Epithelial cell of esophagus (primary cell): ENCODE measurements at regions not wholly inside any gene's neighbourhood (a gene's known extent, or its start where the extent isn't known, plus 50 kb on each side); places are given as distances from the start of the nearest gene placed in this dataset.

Experiments used
- DNase-seq: peaks from one replicate; pipeline ENCODE4 v3.0.0; 2010; ENCODE audit warnings: low read depth
- H3K4me3 ChIP-seq: 2 replicates; pipeline ENCODE4 v1.5.1; 2011; ENCODE audit warnings: mild to moderate bottlenecking, low read length, control low read depth
- CTCF ChIP-seq: IDR thresholded peaks from 2 replicates; pipeline ENCODE4 v1.5.1; 2011; ENCODE audit warnings: low read depth, mild to moderate bottlenecking, low read length, control low read depth, inconsistent platforms; ENCODE audit not compliant: insufficient read depth; ENCODE audit errors: missing control alignments

- DNase-seq, result peak; percentile 45
- no peak for TF ChIP-seq CTCF
Observed at GRCh38 chr3:124669470-124669869, 60.8 kb upstream of the UMPS start.

GRCh38 chr3:124671106-124671505 is 59.1 kb upstream of the UMPS start:
- no peak for DNase-seq
- no peak overlapping the region for H3K4me3 ChIP-seq
- no peak for TF ChIP-seq CTCF

More at GRCh38 chr3:124669470-124669869, 60.8 kb upstream of the UMPS start:
- H3K4me3 ChIP-seq, result no peak overlapping the region

GRCh38 chr3:124674336-124674735 is 55.9 kb upstream of the UMPS start:
- no peak overlapping the region for H3K4me3 ChIP-seq
- DNase-seq, result no peak
- no peak for TF ChIP-seq CTCF

GRCh38 chr3:124676236-124676635 is 54.0 kb upstream of the UMPS start:
- DNase-seq, result no peak
- H3K4me3 ChIP-seq, result no peak overlapping the region
- no peak for TF ChIP-seq CTCF

- no peak overlapping the region for H3K4me3 ChIP-seq
- DNase-seq, result no peak
Observed at GRCh38 chr3:124679048-124679638, 51.1 kb upstream of the UMPS start.

More at GRCh38 chr3:124679048-124679638, 51.1 kb upstream of the UMPS start:
- no peak for TF ChIP-seq CTCF
